ENCODE measurements at regions not wholly inside any gene's neighbourhood (a gene's known extent, or its start where the extent isn't known, plus 50 kb on each side); places are given as distances from the start of the nearest gene placed in this dataset.

- no peaks in the 10 kb centered on the region for H3K9me3 ChIP-seq (replicated peaks in 1 of 2; ENCODE audit: control insufficient read depth in 2 of 2, insufficient read depth in 1 of 2, low read depth in 1 of 2, low read length in 2 of 2)
- H3K9ac ChIP-seq (ENCODE audit: low read depth, low read length, poor library complexity) = peak overlapping the region; percentile 96
- H3K79me1 ChIP-seq (ENCODE audit: low read depth, low read length) = peaks cover 6% of the 10 kb centered on the region
- peak; percentile 85 for DNase-seq (ENCODE audit: low spot score)
- H3K4me1 ChIP-seq (ENCODE audit: control insufficient read depth in 2 of 2, insufficient read depth in 1 of 2, low read depth in 1 of 2, low read length in 2 of 2) = peaks cover 2 to 13% of the 10 kb centered on the region in 2 donors
- no peak overlapping the region for H2BK5ac ChIP-seq (ENCODE audit: low read length)
- no peak overlapping the region for H3K23ac ChIP-seq (ENCODE audit: low read depth, low read length, poor library complexity)
- H3K27me3 ChIP-seq (ENCODE audit: control insufficient read depth in 3 of 3, insufficient read depth in 3 of 3, low read depth in 1 of 3, low read length in 3 of 3) = no peaks in the 10 kb centered on the region
- peak overlapping the region; percentile 97 for H3K18ac ChIP-seq (ENCODE audit: low read length)
- no peak overlapping the region for H2BK120ac ChIP-seq (ENCODE audit: low read depth, low read length)
- no peak overlapping the region for H3K4ac ChIP-seq (ENCODE audit: low read length)
- H4K91ac ChIP-seq (ENCODE audit: low read depth, low read length, poor library complexity) = no peak overlapping the region
- no peaks in the 10 kb centered on the region for H3K36me3 ChIP-seq (replicated peaks in 1 of 2; ENCODE audit: control insufficient read depth in 2 of 2, insufficient read depth in 2 of 2, low read length in 2 of 2)
- no CpG with 5 or more reads among the region's 81 CpGs for WGBS, 2 donors (ENCODE audit: extremely low coverage in 2 of 2, insufficient read length in 2 of 2, insufficient replicate concordance in 1 of 2)
- H3K14ac ChIP-seq (ENCODE audit: low read length) = no peak overlapping the region
- no peak overlapping the region for H2BK15ac ChIP-seq (ENCODE audit: low read length)
- peak overlapping the region; percentile 90 for H3K27ac ChIP-seq (replicated peaks; ENCODE audit: low read length)
- H4K8ac ChIP-seq (ENCODE audit: low read depth, low read length) = no peak overlapping the region
- H2AK5ac ChIP-seq (ENCODE audit: low read depth, low read length) = no peak overlapping the region
- peak overlapping the region; percentile 83 for H3K4me2 ChIP-seq (ENCODE audit: insufficient read depth, low read length, poor library complexity, severe bottlenecking)
- H3K4me3 ChIP-seq (ENCODE audit: low read length in 2 of 2) = peak overlapping the region; percentile 80 to 98
- peak overlapping the region; percentile 97 for H2AFZ ChIP-seq (ENCODE audit: low read length)
- no peak overlapping the region for H2BK12ac ChIP-seq (ENCODE audit: low read length)
Measured at GRCh38 chr2:134119713-134120405, 134.0 kb upstream of the MGAT5 start.

DNA sequence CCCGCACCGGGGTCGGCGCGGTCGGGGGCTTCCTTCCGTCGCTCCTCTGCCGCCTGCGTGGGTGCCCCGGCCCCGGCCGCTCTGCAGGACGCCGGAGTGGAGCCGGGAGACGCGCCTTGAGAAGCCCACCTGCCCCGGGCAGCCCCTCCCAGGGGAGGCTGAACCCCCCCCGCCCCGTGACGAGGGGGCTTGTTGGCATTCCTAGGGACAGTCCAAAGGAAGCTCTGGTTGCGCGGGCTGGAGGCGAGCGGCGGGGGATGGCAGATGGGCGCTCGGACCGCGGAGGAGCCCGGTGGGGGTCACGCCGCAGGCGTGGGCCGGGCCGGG lies 133.5 kb upstream of the MGAT5 start:
- peak overlapping the region; percentile 97 for H3K18ac ChIP-seq (ENCODE audit: low read length)
- H3K4ac ChIP-seq (ENCODE audit: low read length) = no peak overlapping the region
- H2AFZ ChIP-seq (ENCODE audit: low read length) = peak overlapping the region; percentile 97
- H3K4me3 ChIP-seq (ENCODE audit: low read length in 2 of 2) = peak overlapping the region; percentile 80 to 98
- H2BK12ac ChIP-seq (ENCODE audit: low read length) = no peak overlapping the region
- H2BK120ac ChIP-seq (ENCODE audit: low read depth, low read length) = no peak overlapping the region
- no peak overlapping the region for H2AK5ac ChIP-seq (ENCODE audit: low read depth, low read length)
- no peaks in the 10 kb centered on the region for H3K9me3 ChIP-seq (replicated peaks in 1 of 2; ENCODE audit: control insufficient read depth in 2 of 2, insufficient read depth in 1 of 2, low read depth in 1 of 2, low read length in 2 of 2)
- H2BK5ac ChIP-seq (ENCODE audit: low read length) = no peak overlapping the region
- no peaks in the 10 kb centered on the region for H3K27me3 ChIP-seq (ENCODE audit: control insufficient read depth in 3 of 3, insufficient read depth in 3 of 3, low read depth in 1 of 3, low read length in 3 of 3)
- H4K8ac ChIP-seq (ENCODE audit: low read depth, low read length) = no peak overlapping the region
- H3K23ac ChIP-seq (ENCODE audit: low read depth, low read length, poor library complexity) = no peak overlapping the region
- no CpG with 5 or more reads among the region's 37 CpGs for WGBS, 2 donors (ENCODE audit: extremely low coverage in 2 of 2, insufficient read length in 2 of 2, insufficient replicate concordance in 1 of 2)
- H3K4me2 ChIP-seq (ENCODE audit: insufficient read depth, low read length, poor library complexity, severe bottlenecking) = peak overlapping the region; percentile 83
- no peaks in the 10 kb centered on the region for H3K36me3 ChIP-seq (replicated peaks in 1 of 2; ENCODE audit: control insufficient read depth in 2 of 2, insufficient read depth in 2 of 2, low read length in 2 of 2)
- peak; percentile 51 for DNase-seq (ENCODE audit: low spot score)
- H3K4me1 ChIP-seq (ENCODE audit: control insufficient read depth in 2 of 2, insufficient read depth in 1 of 2, low read depth in 1 of 2, low read length in 2 of 2) = peaks cover 2 to 13% of the 10 kb centered on the region in 2 donors
- H3K9ac ChIP-seq (ENCODE audit: low read depth, low read length, poor library complexity) = peak overlapping the region; percentile 96
- H3K14ac ChIP-seq (ENCODE audit: low read length) = no peak overlapping the region
- H4K91ac ChIP-seq (ENCODE audit: low read depth, low read length, poor library complexity) = no peak overlapping the region
- H2BK15ac ChIP-seq (ENCODE audit: low read length) = peak overlapping the region; percentile 39
- peak overlapping the region; percentile 90 for H3K27ac ChIP-seq (replicated peaks; ENCODE audit: low read length)
- peaks cover 6% of the 10 kb centered on the region for H3K79me1 ChIP-seq (ENCODE audit: low read depth, low read length)

DNA sequence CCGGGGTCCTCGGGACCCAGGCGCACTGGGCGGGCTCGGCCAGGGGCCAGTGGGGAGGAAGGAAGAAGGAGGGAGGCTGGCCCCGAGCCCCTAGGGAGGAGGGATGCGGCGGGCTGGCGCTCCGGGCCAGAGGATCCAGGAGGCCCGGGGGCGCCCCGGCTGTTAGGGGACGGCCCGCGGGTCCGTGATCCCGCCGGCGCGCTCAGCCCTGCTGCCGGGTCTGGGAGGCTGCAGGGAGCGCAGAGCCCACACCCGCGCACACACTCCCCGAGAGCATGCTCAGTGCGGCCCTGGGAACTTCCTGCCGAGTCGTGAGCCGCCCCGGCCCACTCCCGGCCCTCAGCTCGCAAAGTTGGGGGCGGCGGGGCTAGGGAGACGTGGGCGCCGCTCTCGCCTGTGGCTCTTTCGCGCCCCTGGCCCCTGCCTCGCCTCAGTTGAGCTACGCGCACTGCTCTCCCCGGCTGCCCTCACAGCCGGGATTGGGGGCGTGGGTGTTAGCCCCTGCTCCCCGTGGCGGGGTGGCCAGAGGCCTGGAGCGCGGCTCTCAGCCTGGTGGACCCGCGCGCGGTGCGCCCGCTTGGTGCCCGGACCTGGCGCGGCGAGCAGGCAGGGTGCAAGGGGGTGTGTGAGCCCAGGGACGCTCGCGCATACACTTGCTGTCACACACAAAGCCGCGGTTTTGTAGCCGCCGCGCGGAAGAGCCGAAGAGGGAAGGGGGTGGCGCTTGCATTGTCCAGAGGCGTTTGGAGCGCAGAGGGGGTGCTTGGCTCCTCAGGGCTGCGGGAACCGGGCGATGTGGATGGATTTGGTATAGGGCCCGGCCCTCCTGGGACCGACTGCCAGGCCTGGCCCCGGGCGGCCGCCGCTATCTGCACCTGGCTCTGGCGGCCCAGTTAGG lies 132.9 kb upstream of the MGAT5 start:
- peaks cover 2 to 4% of the 10 kb centered on the region in 2 donors for H3K36me3 ChIP-seq (replicated peaks in 1 of 2; ENCODE audit: control insufficient read depth in 2 of 2, insufficient read depth in 2 of 2, low read length in 2 of 2)
- H4K91ac ChIP-seq (ENCODE audit: low read depth, low read length, poor library complexity) = no peak overlapping the region
- peak overlapping the region; percentile 15 for H2BK5ac ChIP-seq (ENCODE audit: low read length)
- peak overlapping the region; percentile 80 to 98 for H3K4me3 ChIP-seq (ENCODE audit: low read length in 2 of 2)
- H2AFZ ChIP-seq (ENCODE audit: low read length) = peak overlapping the region; percentile 97
- H3K18ac ChIP-seq (ENCODE audit: low read length) = peak overlapping the region; percentile 97
- H4K8ac ChIP-seq (ENCODE audit: low read depth, low read length) = no peak overlapping the region
- no peaks in the 10 kb centered on the region for H3K27me3 ChIP-seq (ENCODE audit: control insufficient read depth in 3 of 3, insufficient read depth in 3 of 3, low read depth in 1 of 3, low read length in 3 of 3)
- H3K9me3 ChIP-seq (replicated peaks in 1 of 2; ENCODE audit: control insufficient read depth in 2 of 2, insufficient read depth in 1 of 2, low read depth in 1 of 2, low read length in 2 of 2) = no peaks in the 10 kb centered on the region
- no peak overlapping the region for H2BK12ac ChIP-seq (ENCODE audit: low read length)
- H3K27ac ChIP-seq (replicated peaks; ENCODE audit: low read length) = peak overlapping the region; percentile 90
- H3K79me1 ChIP-seq (ENCODE audit: low read depth, low read length) = peaks cover 9% of the 10 kb centered on the region
- peak overlapping the region; percentile 39 for H2BK15ac ChIP-seq (ENCODE audit: low read length)
- H2BK120ac ChIP-seq (ENCODE audit: low read depth, low read length) = no peak overlapping the region
- H3K4me2 ChIP-seq (ENCODE audit: insufficient read depth, low read length, poor library complexity, severe bottlenecking) = peak overlapping the region; percentile 83
- H3K23ac ChIP-seq (ENCODE audit: low read depth, low read length, poor library complexity) = peak overlapping the region; percentile 45
- H3K9ac ChIP-seq (ENCODE audit: low read depth, low read length, poor library complexity) = peak overlapping the region; percentile 96
- peak; percentile 54 for DNase-seq (ENCODE audit: low spot score)
- no peak overlapping the region for H3K4ac ChIP-seq (ENCODE audit: low read length)
- H3K4me1 ChIP-seq (ENCODE audit: control insufficient read depth in 2 of 2, insufficient read depth in 1 of 2, low read depth in 1 of 2, low read length in 2 of 2) = peaks cover 2 to 13% of the 10 kb centered on the region in 2 donors
- peak overlapping the region; percentile 89 for H3K14ac ChIP-seq (ENCODE audit: low read length)
- no CpG with 5 or more reads among the region's 84 CpGs for WGBS, 2 donors (ENCODE audit: extremely low coverage in 2 of 2, insufficient read length in 2 of 2, insufficient replicate concordance in 1 of 2)
- no peak overlapping the region for H2AK5ac ChIP-seq (ENCODE audit: low read depth, low read length)

- H3K27me3 ChIP-seq (ENCODE audit: control insufficient read depth in 3 of 3, insufficient read depth in 3 of 3, low read depth in 1 of 3, low read length in 3 of 3) = no peaks in the 10 kb centered on the region
- no peak overlapping the region for H3K4ac ChIP-seq (ENCODE audit: low read length)
- no peak overlapping the region for H2BK12ac ChIP-seq (ENCODE audit: low read length)
- H4K91ac ChIP-seq (ENCODE audit: low read depth, low read length, poor library complexity) = no peak overlapping the region
- H2AK5ac ChIP-seq (ENCODE audit: low read depth, low read length) = no peak overlapping the region
- no peak overlapping the region for H3K27ac ChIP-seq (replicated peaks; ENCODE audit: low read length)
- H2BK120ac ChIP-seq (ENCODE audit: low read depth, low read length) = no peak overlapping the region
- no peak overlapping the region for H4K8ac ChIP-seq (ENCODE audit: low read depth, low read length)
- H3K9ac ChIP-seq (ENCODE audit: low read depth, low read length, poor library complexity) = no peak overlapping the region
- H2AFZ ChIP-seq (ENCODE audit: low read length) = no peak overlapping the region
- H3K23ac ChIP-seq (ENCODE audit: low read depth, low read length, poor library complexity) = no peak overlapping the region
- H3K79me1 ChIP-seq (ENCODE audit: low read depth, low read length) = peaks cover 9% of the 10 kb centered on the region
- peaks cover 2 to 5% of the 10 kb centered on the region in 2 donors for H3K36me3 ChIP-seq (replicated peaks in 1 of 2; ENCODE audit: control insufficient read depth in 2 of 2, insufficient read depth in 2 of 2, low read length in 2 of 2)
- H3K4me3 ChIP-seq (ENCODE audit: low read length in 2 of 2) = no peak overlapping the region
- no peaks in the 10 kb centered on the region for H3K9me3 ChIP-seq (replicated peaks in 1 of 2; ENCODE audit: control insufficient read depth in 2 of 2, insufficient read depth in 1 of 2, low read depth in 1 of 2, low read length in 2 of 2)
- H3K4me2 ChIP-seq (ENCODE audit: insufficient read depth, low read length, poor library complexity, severe bottlenecking) = no peak overlapping the region
- no peak overlapping the region for H3K14ac ChIP-seq (ENCODE audit: low read length)
- H3K4me1 ChIP-seq (ENCODE audit: control insufficient read depth in 2 of 2, insufficient read depth in 1 of 2, low read depth in 1 of 2, low read length in 2 of 2) = peaks cover 2 to 13% of the 10 kb centered on the region in 2 donors
- no peak overlapping the region for H2BK5ac ChIP-seq (ENCODE audit: low read length)
- no peak overlapping the region for H2BK15ac ChIP-seq (ENCODE audit: low read length)
- H3K18ac ChIP-seq (ENCODE audit: low read length) = no peak overlapping the region
- no CpG with 5 or more reads among the region's 3 CpGs for WGBS, 2 donors (ENCODE audit: extremely low coverage in 2 of 2, insufficient read length in 2 of 2, insufficient replicate concordance in 1 of 2)
- no peak for DNase-seq (ENCODE audit: low spot score)
Measured at GRCh38 chr2:134122610-134123009, 131.3 kb upstream of the MGAT5 start.

All from neuronal stem cell (in vitro differentiated cells).